ENCODE measurements at regions not wholly inside any gene's neighbourhood (a gene's known extent, or its start where the extent isn't known, plus 50 kb on each side); places are given as distances from the start of the nearest gene placed in this dataset.
"Not testable (repeated sequence)": the region's sequence is repeated elsewhere in the genome, so short reads cannot be mapped to it uniquely, and the experiment has no call there.

- not testable (repeated sequence) for DNase-seq, H3K9me3 ChIP-seq, H3K27me3 ChIP-seq, H3K27ac ChIP-seq, H3K4me3 ChIP-seq, H3K4me1 ChIP-seq
- peaks cover 0 to 85% (median 3%) of the 10 kb centered on the region in 3 donors for H3K36me3 ChIP-seq
Observed at GRCh38 chr3:197618408-197618807, 62.6 kb upstream of the BDH1 start.

DNA sequence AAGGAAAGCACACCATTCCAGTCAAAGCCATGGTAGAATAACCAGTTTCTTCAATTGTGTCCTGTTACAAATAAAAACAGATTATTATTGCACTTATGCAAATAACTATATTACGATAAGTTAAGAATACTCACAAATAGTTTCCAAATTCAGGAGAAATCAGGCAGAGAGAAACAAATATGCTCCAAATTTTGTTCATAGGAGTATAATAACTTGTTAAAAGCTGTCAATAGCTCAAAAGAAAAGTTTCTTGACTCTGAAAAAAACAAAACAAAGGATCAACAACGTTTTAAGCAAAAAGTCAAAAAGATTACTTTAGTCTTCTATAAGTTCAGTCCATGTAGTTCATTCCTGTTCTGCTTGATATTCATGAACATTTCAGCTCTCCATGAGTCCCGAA lies 59.7 kb upstream of the BDH1 start:
- no peak overlapping the region for H3K4me3 ChIP-seq
- no peaks in the 10 kb centered on the region for H3K27me3 ChIP-seq
- H3K4me1 ChIP-seq, result no peaks in the 10 kb centered on the region
- no peak overlapping the region for H3K27ac ChIP-seq
- H3K36me3 ChIP-seq, result peaks cover 0 to 94% (median 3%) of the 10 kb centered on the region in 3 donors
- no peaks in the 10 kb centered on the region for H3K9me3 ChIP-seq
- no peak for DNase-seq
- TF ChIP-seq CTCF (IDR thresholded peaks at IDR 0.05) (no peak), POLR2A (IDR thresholded peaks at IDR 0.05) (no peak)

DNA sequence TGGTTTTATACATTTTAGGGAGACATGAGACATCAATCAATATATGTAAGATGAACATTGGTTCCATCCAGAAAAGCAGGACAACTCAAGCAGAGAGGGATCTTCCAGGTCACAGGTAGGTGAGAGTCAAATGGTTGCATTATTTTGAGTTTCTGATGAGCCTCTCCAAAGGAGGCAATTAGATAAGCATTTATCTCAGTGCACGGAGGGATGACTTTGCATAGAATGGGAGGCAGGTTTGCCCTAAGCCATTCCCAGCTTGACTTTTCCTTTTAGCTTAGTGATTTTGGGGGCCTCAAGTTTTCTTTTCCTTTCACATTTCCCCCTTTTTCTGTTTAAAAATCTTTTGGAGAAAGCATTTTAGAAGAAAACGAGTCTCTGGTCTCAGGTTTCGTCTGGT lies 58.4 kb upstream of the BDH1 start:
- not testable (repeated sequence) for H3K4me3 ChIP-seq, DNase-seq, H3K4me1 ChIP-seq, H3K9me3 ChIP-seq, H3K27me3 ChIP-seq, H3K27ac ChIP-seq
- peaks cover 0 to 92% (median 3%) of the 10 kb centered on the region in 3 donors for H3K36me3 ChIP-seq

GRCh38 chr3:197613199-197613598 lies 57.4 kb upstream of the BDH1 start:
- no peak overlapping the region for H3K27ac ChIP-seq
- DNase-seq, result no peak
- peaks cover 0 to 92% (median 3%) of the 10 kb centered on the region in 3 donors for H3K36me3 ChIP-seq
- no peaks in the 10 kb centered on the region for H3K4me1 ChIP-seq
- no peak for TF ChIP-seq CTCF (IDR thresholded peaks at IDR 0.05)
- no peak for TF ChIP-seq POLR2A (IDR thresholded peaks at IDR 0.05)
- H3K4me3 ChIP-seq, result no peak overlapping the region
- no peaks in the 10 kb centered on the region for H3K27me3 ChIP-seq
- H3K9me3 ChIP-seq, result no peaks in the 10 kb centered on the region

DNA sequence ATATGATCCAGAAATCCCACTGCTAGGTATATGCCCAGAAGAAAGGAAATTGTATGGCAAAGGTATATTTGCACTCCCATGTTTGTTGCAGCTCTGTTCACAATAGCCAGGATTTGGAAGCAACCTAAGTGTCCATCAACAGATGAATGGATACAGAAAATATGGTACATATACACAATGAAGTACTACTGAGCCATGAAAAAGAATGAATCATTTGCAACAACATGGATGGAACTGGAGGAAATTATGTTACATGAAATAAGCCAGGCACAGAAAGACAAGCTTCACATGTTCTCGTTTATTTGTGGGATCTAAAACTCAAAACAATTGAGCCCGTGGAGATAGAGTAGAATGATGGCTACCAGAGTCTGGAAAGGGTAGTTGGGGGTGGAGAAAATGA lies 55.5 kb upstream of the BDH1 start:
- Histone ChIP-seq H3K36me3 (peaks cover 0 to 94% (median 3%) of the 10 kb centered on the region in 3 donors), H3K4me1 (no peaks in the 10 kb centered on the region), H3K27ac (no peak overlapping the region), H3K9me3 (no peaks in the 10 kb centered on the region), H3K4me3 (no peak overlapping the region), H3K27me3 (no peaks in the 10 kb centered on the region)
- no peak for DNase-seq
- TF ChIP-seq POLR2A (IDR thresholded peaks at IDR 0.05), result no peak
- TF ChIP-seq CTCF (IDR thresholded peaks at IDR 0.05), result no peak

DNA sequence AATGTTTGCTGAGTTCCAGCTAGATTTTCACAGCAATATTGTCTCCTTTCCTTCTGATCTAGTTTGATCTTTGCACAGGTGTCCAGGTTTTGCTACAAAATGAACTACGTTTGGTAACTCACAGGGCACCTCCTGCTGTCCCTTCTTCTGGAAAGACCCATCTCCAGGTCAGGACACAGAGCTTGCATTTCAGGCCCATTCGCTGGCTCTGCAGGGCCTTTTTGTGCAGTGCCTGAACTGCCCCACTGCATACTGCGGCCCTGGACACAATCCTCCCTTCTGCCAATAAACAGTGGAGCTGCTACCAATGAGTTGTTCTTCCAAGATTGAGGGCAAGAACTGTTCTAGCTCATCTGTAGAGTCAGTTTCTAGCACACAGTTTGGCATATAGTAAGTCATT lies 50.7 kb upstream of the BDH1 start:
- Histone ChIP-seq H3K4me1 (no peaks in the 10 kb centered on the region), H3K27me3 (no peaks in the 10 kb centered on the region), H3K9me3 (no peaks in the 10 kb centered on the region), H3K27ac (no peak overlapping the region), H3K36me3 (peaks cover 0 to 62% (median 0%) of the 10 kb centered on the region in 3 donors), H3K4me3 (no peak overlapping the region)
- DNase-seq, result no peak
- TF ChIP-seq CTCF (IDR thresholded peaks at IDR 0.05), result no peak
- no peak for TF ChIP-seq POLR2A (IDR thresholded peaks at IDR 0.05)

All from Peyer's patch (tissue), 4 donors.